Loucy (cell line): ENCODE measurements at regions not wholly inside any gene's neighbourhood (a gene's known extent, or its start where the extent isn't known, plus 50 kb on each side); places are given as distances from the start of the nearest gene placed in this dataset.

Experiments used
- H2AFZ ChIP-seq: fragments of 200-600 bp; sonication (generic); 2 replicates; pipeline ENCODE4 v1.6.0; 2016; ENCODE audit warnings: antibody characterized with exemption, mild to moderate bottlenecking, low read length, moderate library complexity
- H3F3A ChIP-seq: fragments of 200-600 bp; 2 replicates; pipeline ENCODE4 v1.6.0; 2016; ENCODE audit warnings: antibody characterized with exemption, low read depth, mild to moderate bottlenecking
- H3K27me3 ChIP-seq: fragments of 200-600 bp; sonication (generic); 2 replicates; pipeline ENCODE4 v1.6.1; 2014; ENCODE audit warnings: low read length, mild to moderate bottlenecking; ENCODE audit not compliant: insufficient read depth, poor library complexity, severe bottlenecking
- H3K36me3 ChIP-seq: fragments of 200-600 bp; sonication (generic); 2 replicates; pipeline ENCODE4 v1.6.1; 2016; ENCODE audit warnings: low read length; ENCODE audit not compliant: insufficient read depth
- H3K4me1 ChIP-seq: fragments of 200-600 bp; sonication (generic); 2 replicates; pipeline ENCODE4 v1.5.1; 2014; ENCODE audit warnings: low read length, mild to moderate bottlenecking; ENCODE audit not compliant: insufficient read depth, poor library complexity, severe bottlenecking
- H3K4me2 ChIP-seq: fragments of 200-600 bp; sonication (generic); 2 replicates; pipeline ENCODE4 v1.6.0; 2014; ENCODE audit warnings: antibody characterized with exemption, low read length, low read depth, mild to moderate bottlenecking; ENCODE audit not compliant: poor library complexity, severe bottlenecking
- H3K4me3 ChIP-seq: fragments of 200-600 bp; sonication (generic); 2 replicates; pipeline ENCODE4 v1.5.1; 2014; ENCODE audit warnings: low read length, mild to moderate bottlenecking, mixed read lengths; ENCODE audit not compliant: poor library complexity, severe bottlenecking
- H3K79me2 ChIP-seq: fragments of 200-600 bp; sonication (generic); 2 replicates; pipeline ENCODE4 v1.6.1; 2014; ENCODE audit warnings: low read length; ENCODE audit not compliant: insufficient read depth
- H3K9ac ChIP-seq: fragments of 200-600 bp; sonication (generic); 2 replicates; pipeline ENCODE4 v1.6.0; 2014; ENCODE audit warnings: mild to moderate bottlenecking, low read depth, low read length, moderate library complexity; ENCODE audit not compliant: poor library complexity, severe bottlenecking
- H3K9me2 ChIP-seq: fragments of 200-600 bp; sonication (generic); replicated peaks from 2 replicates; pipeline ENCODE4 v1.6.1; 2016; ENCODE audit warnings: low read depth, low read length, mixed read lengths
- H3K9me3 ChIP-seq: fragments of 200-600 bp; sonication (generic); 2 replicates; pipeline ENCODE4 v1.6.1; 2014; ENCODE audit warnings: mild to moderate bottlenecking, antibody characterized with exemption, low read length, low read depth; ENCODE audit not compliant: insufficient read depth
- H4K20me1 ChIP-seq: fragments of 200-600 bp; sonication (generic); 2 replicates; pipeline ENCODE4 v1.6.0; 2014; ENCODE audit warnings: antibody characterized with exemption, low read length, mild to moderate bottlenecking; ENCODE audit not compliant: insufficient read depth, poor library complexity, severe bottlenecking
- CTCF ChIP-seq: fragments of 200-600 bp; sonication (generic); conservative IDR thresholded peaks from 2 replicates; pipeline ENCODE4 v1.5.1; 2014; ENCODE audit warnings: mild to moderate bottlenecking, antibody characterized with exemption, low read length
- EZH2phosphoT487 ChIP-seq: fragments of 200-600 bp; IDR thresholded peaks from 2 replicates; pipeline ENCODE4 v1.6.1; 2018; ENCODE audit warnings: antibody characterized with exemption, mild to moderate bottlenecking, moderate library complexity, borderline replicate concordance

GRCh38 chr6:153758516-153758915 is 280.5 kb upstream of the OPRM1 start:
- H3K9ac ChIP-seq: no peak overlapping the region
- no peak overlapping the region for H2AFZ ChIP-seq
- no peak for TF ChIP-seq CTCF
- no peak for TF ChIP-seq EZH2phosphoT487
- H3K4me1 ChIP-seq: no peaks in the 10 kb centered on the region
- no peaks in the 10 kb centered on the region for H3K9me3 ChIP-seq
- H3K4me2 ChIP-seq: no peak overlapping the region
- no peaks in the 10 kb centered on the region for H3F3A ChIP-seq
- no peaks in the 10 kb centered on the region for H3K9me2 ChIP-seq
- no peaks in the 10 kb centered on the region for H4K20me1 ChIP-seq
- no peaks in the 10 kb centered on the region for H3K79me2 ChIP-seq
- H3K4me3 ChIP-seq: no peak overlapping the region
- H3K27me3 ChIP-seq: no peaks in the 10 kb centered on the region
- no peaks in the 10 kb centered on the region for H3K36me3 ChIP-seq

- Histone ChIP-seq H4K20me1 (no peaks in the 10 kb centered on the region), H3K27me3 (no peaks in the 10 kb centered on the region), H3K4me3 (no peak overlapping the region), H3K4me2 (no peak overlapping the region), H3K4me1 (no peaks in the 10 kb centered on the region), H3K9me3 (no peaks in the 10 kb centered on the region), H3K9me2 (no peaks in the 10 kb centered on the region), H3K36me3 (no peaks in the 10 kb centered on the region), H3K79me2 (no peaks in the 10 kb centered on the region), H3K9ac (no peak overlapping the region), H3F3A (no peaks in the 10 kb centered on the region), H2AFZ (no peak overlapping the region)
- TF ChIP-seq CTCF (no peak), EZH2phosphoT487 (no peak)
Observed at GRCh38 chr6:153735761-153736160, 303.3 kb upstream of the OPRM1 start.

GRCh38 chr6:153729189-153729588 is 309.9 kb upstream of the OPRM1 start:
- Histone ChIP-seq H3F3A (no peaks in the 10 kb centered on the region), H3K4me1 (no peaks in the 10 kb centered on the region), H3K9ac (no peak overlapping the region), H3K9me2 (no peaks in the 10 kb centered on the region), H3K27me3 (no peaks in the 10 kb centered on the region), H3K36me3 (no peaks in the 10 kb centered on the region), H3K9me3 (no peaks in the 10 kb centered on the region), H2AFZ (no peak overlapping the region), H4K20me1 (no peaks in the 10 kb centered on the region), H3K4me2 (no peak overlapping the region), H3K79me2 (no peaks in the 10 kb centered on the region), H3K4me3 (no peak overlapping the region)
- TF ChIP-seq CTCF (no peak), EZH2phosphoT487 (no peak)
